ENCODE measurements at regions not wholly inside any gene's neighbourhood (a gene's known extent, or its start where the extent isn't known, plus 50 kb on each side); places are given as distances from the start of the nearest gene placed in this dataset.

GRCh38 chr10:78756604-78757343 lies 312.0 kb upstream of the ZMIZ1 start:
- no peak for TF ChIP-seq CTCF (conservative IDR thresholded peaks at IDR 0.05 in 1 of 2, IDR thresholded peaks at IDR 0.05 in 1 of 2; ENCODE audit: low read depth in 1 of 2, low read length in 2 of 2)
- TF ChIP-seq EZH2 (IDR thresholded peaks at IDR 0.05; ENCODE audit: low read length, missing control alignments), result no peak
